ENCODE measurements at regions not wholly inside any gene's neighbourhood (a gene's known extent, or its start where the extent isn't known, plus 50 kb on each side); places are given as distances from the start of the nearest gene placed in this dataset.

GRCh38 chr3:176692199-176692965 lies 504.9 kb downstream of the TBL1XR1 start:
- intact Hi-C loops (cut with micrococcal nuclease; ENCODE audit: unreplicated experiment): no loop called here
- TF ChIP-seq CTCF (conservative IDR thresholded peaks at IDR 0.05): no peak
- TF ChIP-seq EZH2 (IDR thresholded peaks at IDR 0.05; ENCODE audit: low read depth): no peak
- CTCF ChIA-PET: no interaction called here
- Histone ChIP-seq H3K36me3 (ENCODE audit: low read depth) (no peaks in the 10 kb centered on the region), H3K79me2 (ENCODE audit: low read depth) (no peaks in the 10 kb centered on the region), H3K4me3 (no peak overlapping the region), H2AFZ (no peak overlapping the region), H3F3A (ENCODE audit: insufficient read depth, low read depth) (no peaks in the 10 kb centered on the region), H3K27ac (no peak overlapping the region), H3K4me2 (no peak overlapping the region), H3K9me2 (ENCODE audit: insufficient read depth) (no peaks in the 10 kb centered on the region), H4K20me1 (ENCODE audit: insufficient read depth) (no peaks in the 10 kb centered on the region), H3K9me3 (ENCODE audit: insufficient read depth, low read depth) (no peaks in the 10 kb centered on the region), H3K4me1 (replicated peaks; ENCODE audit: insufficient read depth) (no peaks in the 10 kb centered on the region), H3K27me3 (ENCODE audit: insufficient read depth, low read depth) (no peaks in the 10 kb centered on the region)
- no peak for DNase-seq
- POLR2A ChIA-PET (ENCODE audit: unreplicated experiment): no interaction called here
- no TSS peak for BruUV-seq (replicated peaks)

GRCh38 chr3:176690083-176690869 lies 507.0 kb downstream of the TBL1XR1 start:
- TF ChIP-seq EZH2 (IDR thresholded peaks at IDR 0.05; ENCODE audit: low read depth): no peak
- no peak for TF ChIP-seq CTCF (conservative IDR thresholded peaks at IDR 0.05)
- no peaks in the 10 kb centered on the region for H3K9me3 ChIP-seq (ENCODE audit: insufficient read depth, low read depth)
- H3K4me1 ChIP-seq (replicated peaks; ENCODE audit: insufficient read depth): no peaks in the 10 kb centered on the region
- H3K27ac ChIP-seq: no peak overlapping the region
- ChIA-PET POLR2A (ENCODE audit: unreplicated experiment) (interaction anchor here (0.6 kb wide), 2 partner anchors 32 to 825 kb away, joined by 3 to 7 read pairs; no protein-coding TSS in a partner anchor), CTCF (no interaction called here)
- H3K27me3 ChIP-seq (ENCODE audit: insufficient read depth, low read depth): no peaks in the 10 kb centered on the region
- intact Hi-C loops (cut with micrococcal nuclease; ENCODE audit: unreplicated experiment): no loop called here
- no peaks in the 10 kb centered on the region for H3K9me2 ChIP-seq (ENCODE audit: insufficient read depth)
- no peaks in the 10 kb centered on the region for H4K20me1 ChIP-seq (ENCODE audit: insufficient read depth)
- H3K4me3 ChIP-seq: no peak overlapping the region
- H3K4me2 ChIP-seq: no peak overlapping the region
- no peaks in the 10 kb centered on the region for H3F3A ChIP-seq (ENCODE audit: insufficient read depth, low read depth)
- no peaks in the 10 kb centered on the region for H3K36me3 ChIP-seq (ENCODE audit: low read depth)
- no TSS peak for BruUV-seq (replicated peaks)
- no peak for DNase-seq
- H2AFZ ChIP-seq: no peak overlapping the region
- H3K79me2 ChIP-seq (ENCODE audit: low read depth): no peaks in the 10 kb centered on the region

GRCh38 chr3:176687754-176688153 lies 509.5 kb downstream of the TBL1XR1 start:
- no peaks in the 10 kb centered on the region for H3F3A ChIP-seq (ENCODE audit: insufficient read depth, low read depth)
- H4K20me1 ChIP-seq (ENCODE audit: insufficient read depth): no peaks in the 10 kb centered on the region
- DNase-seq: no peak
- ChIA-PET POLR2A (ENCODE audit: unreplicated experiment) (no interaction called here), CTCF (no interaction called here)
- H3K27ac ChIP-seq: no peak overlapping the region
- no peaks in the 10 kb centered on the region for H3K79me2 ChIP-seq (ENCODE audit: low read depth)
- H3K4me3 ChIP-seq: no peak overlapping the region
- no peaks in the 10 kb centered on the region for H3K9me2 ChIP-seq (ENCODE audit: insufficient read depth)
- no peaks in the 10 kb centered on the region for H3K36me3 ChIP-seq (ENCODE audit: low read depth)
- no peak for TF ChIP-seq CTCF (conservative IDR thresholded peaks at IDR 0.05)
- TF ChIP-seq EZH2 (IDR thresholded peaks at IDR 0.05; ENCODE audit: low read depth): no peak
- no peak overlapping the region for H2AFZ ChIP-seq
- H3K4me1 ChIP-seq (replicated peaks; ENCODE audit: insufficient read depth): no peaks in the 10 kb centered on the region
- H3K4me2 ChIP-seq: no peak overlapping the region
- intact Hi-C loops (cut with micrococcal nuclease; ENCODE audit: unreplicated experiment): no loop called here
- H3K9me3 ChIP-seq (ENCODE audit: insufficient read depth, low read depth): no peaks in the 10 kb centered on the region
- BruUV-seq (replicated peaks): no TSS peak
- no peaks in the 10 kb centered on the region for H3K27me3 ChIP-seq (ENCODE audit: insufficient read depth, low read depth)

Measured in PC-9 (cell line).